ENCODE measurements at regions not wholly inside any gene's neighbourhood (a gene's known extent, or its start where the extent isn't known, plus 50 kb on each side); places are given as distances from the start of the nearest gene placed in this dataset.
A peak's percentile ranks its signal among the peaks of the same experiment; 100 is the strongest.

DNA sequence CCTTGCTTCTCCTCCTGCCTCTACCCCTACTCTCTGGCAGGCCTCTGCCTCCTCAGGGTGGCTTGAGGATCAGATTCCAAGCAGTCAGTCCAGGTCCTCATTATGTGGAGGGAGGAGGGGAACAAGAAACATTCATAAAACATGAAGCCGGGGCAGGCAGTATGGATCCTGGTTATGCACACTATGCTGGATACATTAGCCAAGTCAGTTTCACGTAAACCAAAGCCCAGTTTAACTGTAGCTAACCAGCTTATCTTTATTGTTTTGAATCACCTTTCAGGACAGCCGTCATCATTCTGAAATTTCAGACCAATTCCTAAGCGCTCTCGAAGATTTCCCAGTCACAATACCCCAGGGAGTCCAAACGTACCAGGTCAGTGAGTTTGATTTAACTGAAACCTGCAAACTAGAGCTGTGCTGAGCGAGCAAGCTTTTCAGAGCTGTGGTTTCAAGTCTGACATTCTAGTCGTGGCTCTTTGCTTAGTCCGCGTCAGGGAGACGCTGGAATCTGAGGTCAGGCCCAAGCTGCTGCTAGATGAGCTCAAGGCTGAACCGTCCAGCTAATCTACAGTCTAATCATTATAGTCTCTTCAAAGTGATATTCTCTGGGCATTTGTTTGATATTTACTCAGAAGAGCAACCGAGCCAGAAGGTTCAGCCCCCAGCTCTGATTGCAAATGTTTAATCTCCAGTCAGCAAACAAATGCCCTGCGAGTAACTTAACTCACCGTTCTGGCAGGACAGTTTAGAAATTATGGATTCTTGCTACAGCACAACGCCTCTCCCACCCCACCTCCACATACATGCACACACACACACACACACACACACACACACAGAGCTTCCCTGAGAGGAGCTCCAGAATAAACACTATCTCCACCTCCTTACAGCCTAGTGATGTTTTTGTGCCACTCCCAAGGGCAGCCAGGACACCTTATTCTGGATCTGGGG, 63.8 kb upstream of the BZW1 start:
- intact Hi-C loops (cut with micrococcal nuclease): no loop called here
- no peaks in the 10 kb centered on the region for H3K9me3 Mint-ChIP-seq
- Histone ChIP-seq H3K9me3 (replicated peaks in 1 of 2; ENCODE audit: control insufficient read depth in 1 of 2, insufficient read depth in 1 of 2, low read length in 2 of 2) (no peaks in the 10 kb centered on the region), H3K4me2 (replicated peaks; ENCODE audit: extremely low read depth, low read length, poor library complexity, severe bottlenecking) (no peak overlapping the region), H3K4me3 (replicated peaks in 1 of 3; ENCODE audit: low read depth in 2 of 3, low read length in 3 of 3) (no peak overlapping the region), H3K27ac (ENCODE audit: low read depth in 1 of 2, low read length in 2 of 2) (no peak overlapping the region), H3K36me3 (replicated peaks in 1 of 2; ENCODE audit: control insufficient read depth in 1 of 2, insufficient read depth in 2 of 2, low read length in 2 of 2) (no peaks in the 10 kb centered on the region), H3K27me3 (ENCODE audit: control insufficient read depth in 2 of 2, insufficient read depth in 2 of 2, low read length in 2 of 2) (no peaks in the 10 kb centered on the region), H4K20me1 (ENCODE audit: insufficient read depth, low read length) (no peaks in the 10 kb centered on the region), H3K79me2 (ENCODE audit: insufficient read depth, low read length) (no peaks in the 10 kb centered on the region), H3K4me1 (ENCODE audit: control insufficient read depth in 1 of 2, insufficient read depth in 2 of 2, low read length in 2 of 2) (peaks cover 0 to 5% of the 10 kb centered on the region in 2 donors), H3K9ac (ENCODE audit: insufficient read depth, low read length, poor library complexity, severe bottlenecking) (no peak overlapping the region), H2AFZ (ENCODE audit: insufficient read depth, low read depth, low read length, poor library complexity, severe bottlenecking) (peak overlapping the region; percentile 46)
- peaks cover 0 to 6% (median 0%) of the 10 kb centered on the region in 3 donors for H3K27me3 Mint-ChIP-seq (ENCODE audit: low read depth in 3 of 3)
- peaks cover 7 to 13% of the 10 kb centered on the region in 2 donors for H3K36me3 Mint-ChIP-seq
- peak overlapping the region in 5 of 7 donors; percentile 2 to 76 (median 63) for H3K27ac Mint-ChIP-seq
- peaks cover 13% of the 10 kb centered on the region for H3K4me1 Mint-ChIP-seq
- 98% methylated on average over 10 of the region's 16 CpGs for WGBS (ENCODE audit: insufficient coverage)
- no peak overlapping the region for H3K4me3 Mint-ChIP-seq
- TF ChIP-seq, protein P1, sequence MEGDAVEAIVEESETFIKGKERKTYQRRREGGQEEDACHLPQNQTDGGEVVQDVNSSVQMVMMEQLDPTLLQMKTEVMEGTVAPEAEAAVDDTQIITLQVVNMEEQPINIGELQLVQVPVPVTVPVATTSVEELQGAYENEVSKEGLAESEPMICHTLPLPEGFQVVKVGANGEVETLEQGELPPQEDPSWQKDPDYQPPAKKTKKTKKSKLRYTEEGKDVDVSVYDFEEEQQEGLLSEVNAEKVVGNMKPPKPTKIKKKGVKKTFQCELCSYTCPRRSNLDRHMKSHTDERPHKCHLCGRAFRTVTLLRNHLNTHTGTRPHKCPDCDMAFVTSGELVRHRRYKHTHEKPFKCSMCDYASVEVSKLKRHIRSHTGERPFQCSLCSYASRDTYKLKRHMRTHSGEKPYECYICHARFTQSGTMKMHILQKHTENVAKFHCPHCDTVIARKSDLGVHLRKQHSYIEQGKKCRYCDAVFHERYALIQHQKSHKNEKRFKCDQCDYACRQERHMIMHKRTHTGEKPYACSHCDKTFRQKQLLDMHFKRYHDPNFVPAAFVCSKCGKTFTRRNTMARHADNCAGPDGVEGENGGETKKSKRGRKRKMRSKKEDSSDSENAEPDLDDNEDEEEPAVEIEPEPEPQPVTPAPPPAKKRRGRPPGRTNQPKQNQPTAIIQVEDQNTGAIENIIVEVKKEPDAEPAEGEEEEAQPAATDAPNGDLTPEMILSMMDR (IDR thresholded peaks at IDR 0.05): no peak
- DNase-seq: no peak

DNA sequence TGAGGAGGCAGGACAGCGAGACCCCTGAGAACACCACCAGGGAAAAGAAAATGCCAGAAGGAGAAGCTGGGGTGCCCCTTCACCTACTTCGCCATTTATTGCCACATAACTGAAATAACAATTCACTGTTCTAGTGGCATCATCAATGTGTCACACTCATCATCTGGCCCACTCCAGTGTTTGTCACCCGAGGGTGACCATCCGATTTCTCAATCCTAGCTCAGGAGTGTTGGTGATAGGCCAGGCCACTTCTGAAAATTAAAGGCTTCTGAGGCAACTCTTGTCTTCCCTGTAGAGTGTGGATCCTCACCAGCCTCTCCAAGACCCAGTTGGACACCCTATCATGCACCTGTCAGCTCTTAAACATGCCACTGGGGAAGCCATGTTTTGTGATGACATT, 62.9 kb upstream of the BZW1 start:
- H3K4me2 ChIP-seq (replicated peaks; ENCODE audit: extremely low read depth, low read length, poor library complexity, severe bottlenecking): no peak overlapping the region
- TF ChIP-seq, protein P1 (IDR thresholded peaks at IDR 0.05): no peak
- H4K20me1 ChIP-seq (ENCODE audit: insufficient read depth, low read length): no peaks in the 10 kb centered on the region
- peaks cover 0 to 5% of the 10 kb centered on the region in 2 donors for H3K4me1 ChIP-seq (ENCODE audit: control insufficient read depth in 1 of 2, insufficient read depth in 2 of 2, low read length in 2 of 2)
- H3K9me3 Mint-ChIP-seq: no peaks in the 10 kb centered on the region
- no peak overlapping the region for H3K9ac ChIP-seq (ENCODE audit: insufficient read depth, low read length, poor library complexity, severe bottlenecking)
- peak overlapping the region; percentile 44 for H2AFZ ChIP-seq (ENCODE audit: insufficient read depth, low read depth, low read length, poor library complexity, severe bottlenecking)
- intact Hi-C loops (cut with micrococcal nuclease): no loop called here
- peaks cover 13% of the 10 kb centered on the region for H3K4me1 Mint-ChIP-seq
- no peaks in the 10 kb centered on the region for H3K79me2 ChIP-seq (ENCODE audit: insufficient read depth, low read length)
- H3K4me3 Mint-ChIP-seq: no peak overlapping the region
- H3K27me3 Mint-ChIP-seq (ENCODE audit: low read depth in 3 of 3): peaks cover 0 to 4% (median 0%) of the 10 kb centered on the region in 3 donors
- H3K27me3 ChIP-seq (ENCODE audit: control insufficient read depth in 2 of 2, insufficient read depth in 2 of 2, low read length in 2 of 2): no peaks in the 10 kb centered on the region
- H3K36me3 ChIP-seq (replicated peaks in 1 of 2; ENCODE audit: control insufficient read depth in 1 of 2, insufficient read depth in 2 of 2, low read length in 2 of 2): no peaks in the 10 kb centered on the region
- H3K4me3 ChIP-seq (replicated peaks in 1 of 3; ENCODE audit: low read depth in 2 of 3, low read length in 3 of 3): no peak overlapping the region
- H3K9me3 ChIP-seq (replicated peaks in 1 of 2; ENCODE audit: control insufficient read depth in 1 of 2, insufficient read depth in 1 of 2, low read length in 2 of 2): no peaks in the 10 kb centered on the region
- 58% methylated on average over 4 of the region's 4 CpGs for whole genome bisulfite sequencing (ENCODE audit: insufficient coverage)
- H3K27ac ChIP-seq (ENCODE audit: low read depth in 1 of 2, low read length in 2 of 2): no peak overlapping the region
- H3K36me3 Mint-ChIP-seq: peaks cover 7 to 13% of the 10 kb centered on the region in 2 donors
- H3K27ac Mint-ChIP-seq: peak overlapping the region; percentile 8 to 88 (median 76)
- peak; percentile 32 to 64 (median 46) for DNase-seq

Data from CD14-positive monocyte (primary cell).